CD1c-positive myeloid dendritic cell (primary cell): ENCODE measurements at regions not wholly inside any gene's neighbourhood (a gene's known extent, or its start where the extent isn't known, plus 50 kb on each side); places are given as distances from the start of the nearest gene placed in this dataset.
"Not testable (repeated sequence)": the region's sequence is repeated elsewhere in the genome, so short reads cannot be mapped to it uniquely, and the experiment has no call there.

Experiments used
- DNase-seq: peaks from one replicate; pipeline ENCODE4 v3.0.0-alpha.2; 2016; ENCODE audit errors: extremely low spot score

GRCh38 chr3:20832963-20833362, 647.0 kb upstream of the SGO1 start:
- no peak for DNase-seq

- no peak for DNase-seq
Observed at GRCh38 chr3:20822251-20822650, 636.2 kb upstream of the SGO1 start.

- DNase-seq: not testable (repeated sequence)
Observed at GRCh38 chr3:20820872-20821271, 634.9 kb upstream of the SGO1 start.

GRCh38 chr3:20811631-20812030, 625.6 kb upstream of the SGO1 start:
- no peak for DNase-seq

GRCh38 chr3:20811006-20811405, 625.0 kb upstream of the SGO1 start:
- DNase-seq: no peak

- DNase-seq: no peak
Observed at GRCh38 chr3:20810555-20810954, 624.5 kb upstream of the SGO1 start.

- DNase-seq: no peak
Observed at GRCh38 chr3:20809356-20809755, 623.4 kb upstream of the SGO1 start.

GRCh38 chr3:20808864-20809263, 622.9 kb upstream of the SGO1 start:
- no peak for DNase-seq

GRCh38 chr3:20798666-20799065, 612.7 kb upstream of the SGO1 start:
- no peak for DNase-seq

GRCh38 chr3:20787005-20787404, 601.0 kb upstream of the SGO1 start:
- DNase-seq: no peak

- DNase-seq: no peak
Observed at GRCh38 chr3:20776692-20777091, 590.7 kb upstream of the SGO1 start.

- no peak for DNase-seq
Observed at GRCh38 chr3:20776286-20776685, 590.3 kb upstream of the SGO1 start.

- DNase-seq: no peak
Observed at GRCh38 chr3:20773320-20773984, 587.4 kb upstream of the SGO1 start.

GRCh38 chr3:20772869-20773268, 586.9 kb upstream of the SGO1 start:
- DNase-seq: no peak

- DNase-seq: no peak
Observed at GRCh38 chr3:20769430-20769829, 583.4 kb upstream of the SGO1 start.

- DNase-seq: no peak
Observed at GRCh38 chr3:20760981-20761380, 575.0 kb upstream of the SGO1 start.

- no peak for DNase-seq
Observed at GRCh38 chr3:20752416-20752815, 566.4 kb upstream of the SGO1 start.

- no peak for DNase-seq
Observed at GRCh38 chr3:20751296-20751695, 565.3 kb upstream of the SGO1 start.

GRCh38 chr3:20747741-20748140, 561.7 kb upstream of the SGO1 start:
- DNase-seq: no peak

- DNase-seq: no peak
Observed at GRCh38 chr3:20743553-20744321, 557.7 kb upstream of the SGO1 start.

GRCh38 chr3:20742903-20743552, 557.0 kb upstream of the SGO1 start:
- no peak for DNase-seq

GRCh38 chr3:20741381-20741780, 555.4 kb upstream of the SGO1 start:
- no peak for DNase-seq

GRCh38 chr3:20739814-20740213, 553.8 kb upstream of the SGO1 start:
- DNase-seq: no peak
